GM21737 (cell line): ENCODE measurements at regions not wholly inside any gene's neighbourhood (a gene's known extent, or its start where the extent isn't known, plus 50 kb on each side); places are given as distances from the start of the nearest gene placed in this dataset.

ENCODE experiments used
- ATAC-seq: cut with Tn5 transposase; IDR thresholded peaks from one replicate; pipeline ENCODE4 v1.9.1; 2021; ENCODE audit warnings: mild to moderate bottlenecking, moderate library complexity; ENCODE audit not compliant: unreplicated experiment

DNA sequence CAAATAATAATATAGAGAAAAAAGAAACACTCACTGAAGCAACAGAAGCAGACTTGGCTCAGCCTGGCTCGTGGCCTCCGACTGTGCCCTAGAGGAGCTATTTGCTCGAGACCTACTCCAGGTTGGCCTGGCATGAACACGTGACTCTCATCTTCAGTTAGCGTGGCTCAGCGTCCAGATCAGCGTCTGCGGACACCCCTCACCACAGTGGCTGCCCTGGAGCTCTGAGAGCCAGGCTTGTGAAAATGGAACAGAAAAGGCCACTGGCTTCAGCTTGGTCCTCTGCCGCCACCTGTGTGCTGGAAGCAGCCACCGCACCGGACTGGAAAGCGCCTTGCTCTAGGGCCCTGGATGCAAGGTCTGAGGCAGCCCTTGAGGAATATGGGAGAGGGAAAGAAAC lies 1184.0 kb upstream of the GYPC start:
- no peak for ATAC-seq

DNA sequence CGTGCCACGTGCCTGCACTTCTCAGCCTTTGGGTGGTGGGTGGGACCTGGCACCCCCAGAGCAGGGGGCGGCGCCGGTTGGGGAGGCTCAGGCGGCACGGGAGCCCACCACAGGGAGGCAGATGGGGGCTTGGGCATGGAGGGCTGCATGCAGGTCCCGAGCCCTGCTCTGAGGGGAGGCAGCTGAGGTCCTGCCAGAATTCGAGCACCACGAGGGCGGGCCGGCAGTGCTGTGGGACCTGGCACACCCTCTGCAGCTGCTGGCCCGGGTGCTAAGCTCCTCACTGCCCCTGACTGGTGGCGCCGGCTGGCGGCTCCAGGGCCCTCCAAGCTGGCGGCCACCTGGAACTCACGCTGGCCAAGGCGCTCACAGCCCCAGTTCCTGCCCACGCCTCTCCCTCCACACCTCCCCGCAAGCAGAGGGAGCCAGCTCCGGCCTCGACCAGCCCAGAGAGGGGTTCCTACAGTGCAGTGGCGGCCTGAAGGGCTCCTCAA lies 1176.8 kb upstream of the GYPC start:
- ATAC-seq, result no peak

DNA sequence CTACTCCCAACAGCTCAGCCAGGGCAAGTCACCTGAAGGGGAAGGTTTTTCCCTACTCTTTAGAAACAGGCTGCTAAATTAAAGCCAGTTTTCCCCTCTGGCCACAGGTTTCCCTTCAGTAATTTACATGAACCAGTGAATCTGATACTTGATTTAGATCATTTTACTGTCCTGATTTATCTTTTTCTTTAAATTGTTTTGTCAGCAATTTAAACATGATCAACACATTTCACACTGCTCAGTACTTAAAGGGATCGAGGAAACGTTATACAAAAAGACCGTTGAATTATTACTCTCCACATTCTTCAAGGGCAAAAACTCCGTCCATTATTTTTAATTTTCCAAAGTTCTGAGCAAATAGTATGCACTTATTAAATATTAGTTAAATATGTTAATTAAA lies 1165.7 kb upstream of the GYPC start:
- ATAC-seq, result no peak

DNA sequence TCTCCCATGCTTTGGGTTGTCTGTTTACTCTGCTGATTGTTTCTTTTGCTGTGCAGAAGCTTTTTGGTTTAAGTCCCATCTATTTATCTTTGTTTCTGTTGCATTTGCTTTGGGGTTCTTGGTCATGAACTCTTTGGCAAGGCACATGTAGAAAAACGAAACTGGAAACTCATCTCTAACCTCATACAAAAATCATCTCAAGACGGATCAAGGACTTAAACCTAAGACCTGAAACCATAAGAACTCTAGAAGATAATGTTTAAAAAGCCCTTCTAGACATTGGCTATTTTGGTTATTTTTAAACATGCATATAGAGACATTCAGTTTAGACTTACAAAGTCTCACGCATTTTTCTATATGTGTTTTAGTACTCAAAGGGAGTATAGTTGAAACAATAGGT lies 1164.3 kb upstream of the GYPC start:
- ATAC-seq, result no peak

DNA sequence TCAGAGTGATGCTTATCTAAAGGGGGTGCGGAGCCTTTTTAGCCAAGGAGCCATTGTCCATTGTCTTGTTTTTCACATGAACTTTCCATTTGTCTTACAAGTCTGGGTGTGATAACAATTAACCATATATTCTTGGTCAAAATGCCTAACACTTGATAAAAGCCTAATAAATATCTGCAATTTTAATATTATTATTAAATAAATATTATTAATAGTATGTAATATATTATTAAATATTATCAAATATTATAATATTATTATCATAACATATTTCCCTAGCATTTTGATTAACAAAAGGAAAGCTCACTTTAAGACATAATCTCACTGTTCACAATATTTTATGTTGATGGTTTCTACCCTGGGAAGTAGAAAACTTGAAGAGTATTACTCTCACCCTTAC lies 1143.6 kb upstream of the GYPC start:
- ATAC-seq, result no peak

DNA sequence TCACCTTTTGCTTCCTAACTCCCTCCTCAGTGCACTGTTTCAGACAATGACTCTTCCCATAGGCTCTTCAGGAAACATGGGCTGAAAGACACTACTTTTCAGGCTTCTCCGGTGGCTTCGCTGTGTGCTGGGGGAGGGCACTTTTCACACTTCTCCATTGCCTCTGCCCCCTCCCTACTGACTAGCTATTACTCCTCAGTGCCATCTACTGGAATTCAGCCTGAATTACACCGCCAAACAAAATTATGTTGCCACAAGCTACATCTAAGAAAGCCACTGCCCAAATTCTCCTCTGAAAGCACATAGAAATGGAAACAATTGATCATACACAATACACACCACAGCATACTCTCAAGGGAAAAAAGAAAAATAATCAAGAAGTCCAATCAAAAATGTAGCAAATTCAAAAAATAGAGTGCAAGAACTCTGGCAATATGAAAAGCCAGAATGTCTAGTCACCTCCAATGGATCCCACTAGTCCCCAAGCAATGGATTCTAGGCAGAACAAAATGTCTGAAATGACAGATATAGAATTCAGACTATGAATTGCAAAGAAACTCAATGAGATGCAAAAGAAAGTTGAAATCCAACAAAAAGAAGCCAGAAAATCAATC lies 1139.4 kb upstream of the GYPC start:
- ATAC-seq, result no peak

DNA sequence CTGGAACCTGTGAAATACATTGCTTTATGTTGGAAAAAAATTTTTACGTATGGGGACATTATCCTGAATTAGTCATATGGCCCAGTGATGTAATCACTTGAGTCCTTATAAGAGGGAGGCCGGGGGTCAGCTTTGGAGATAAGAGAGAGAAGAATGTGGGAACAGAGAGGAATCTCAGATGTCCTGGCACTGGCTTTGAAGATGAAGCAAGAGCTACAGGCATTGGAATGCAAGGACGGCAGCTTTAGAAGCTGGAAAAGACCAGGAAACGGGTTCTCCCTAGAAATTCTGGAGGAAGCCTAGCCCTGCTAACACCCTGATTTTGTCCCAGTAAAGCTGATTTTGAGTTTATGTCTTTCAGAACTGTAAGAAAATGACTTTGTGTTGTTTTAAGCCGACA lies 1129.9 kb upstream of the GYPC start:
- no peak for ATAC-seq

DNA sequence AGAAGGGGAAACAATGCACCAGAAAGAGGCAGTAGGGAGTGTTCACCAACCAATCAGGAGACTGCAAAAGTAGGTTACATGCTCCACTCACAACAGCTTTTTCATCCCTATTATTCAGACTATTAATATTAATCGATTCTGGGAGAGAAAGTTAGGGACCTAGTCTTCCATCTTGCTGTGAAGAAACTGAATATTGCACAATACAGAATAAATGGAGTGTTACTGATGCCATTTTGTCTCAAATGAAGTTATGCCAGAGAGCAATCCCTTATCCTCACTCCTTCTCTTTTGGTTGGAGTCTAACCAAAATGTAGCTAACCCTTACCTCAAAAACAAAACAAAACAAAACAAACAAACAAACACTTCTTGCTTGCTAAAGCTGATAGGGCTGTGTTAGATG lies 1120.9 kb upstream of the GYPC start:
- ATAC-seq, result no peak

DNA sequence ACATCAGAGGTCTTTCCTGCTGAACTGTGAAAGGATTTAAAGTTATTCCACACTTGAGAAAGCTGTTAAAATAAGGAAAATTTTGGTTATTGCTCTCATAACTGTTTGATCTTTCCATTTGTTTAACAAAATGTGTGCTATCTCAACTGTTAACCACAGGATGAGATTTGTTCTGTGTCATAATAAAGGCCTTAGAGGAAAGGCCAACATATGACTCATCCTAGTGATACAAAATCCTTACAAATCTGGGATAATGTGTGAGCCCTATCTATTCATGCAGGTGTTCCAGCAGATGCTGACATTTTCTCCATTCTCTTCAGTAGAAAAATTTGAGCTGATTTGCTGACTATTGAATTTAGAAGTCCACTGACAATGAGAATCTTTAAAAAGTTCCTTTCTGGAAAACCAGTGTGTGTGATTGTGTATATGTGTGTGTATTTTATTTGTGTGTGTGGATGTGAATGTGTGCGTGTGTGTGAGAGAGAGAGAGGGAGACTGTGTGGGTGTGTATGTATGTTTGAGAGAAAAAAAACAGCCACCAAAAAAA lies 1111.9 kb upstream of the GYPC start:
- ATAC-seq, result no peak

DNA sequence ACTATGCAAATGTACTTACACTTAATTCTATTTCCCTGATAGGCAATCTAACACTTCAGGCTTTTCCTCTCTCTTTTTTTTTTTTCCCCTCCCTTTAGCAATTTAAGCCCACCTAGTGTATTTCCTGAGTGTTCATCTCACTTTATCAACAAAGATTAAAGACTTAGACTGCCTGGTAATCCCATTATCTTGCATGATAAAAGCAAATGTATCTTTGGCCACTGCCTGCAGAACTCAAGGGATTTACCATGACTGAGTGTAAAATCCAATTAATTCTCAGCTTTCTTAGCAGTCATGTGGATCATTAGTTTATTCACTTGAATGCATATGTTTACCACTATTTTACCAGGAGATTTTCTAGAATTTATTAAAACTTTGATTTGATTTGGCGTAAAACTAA lies 1102.2 kb upstream of the GYPC start:
- no peak for ATAC-seq

DNA sequence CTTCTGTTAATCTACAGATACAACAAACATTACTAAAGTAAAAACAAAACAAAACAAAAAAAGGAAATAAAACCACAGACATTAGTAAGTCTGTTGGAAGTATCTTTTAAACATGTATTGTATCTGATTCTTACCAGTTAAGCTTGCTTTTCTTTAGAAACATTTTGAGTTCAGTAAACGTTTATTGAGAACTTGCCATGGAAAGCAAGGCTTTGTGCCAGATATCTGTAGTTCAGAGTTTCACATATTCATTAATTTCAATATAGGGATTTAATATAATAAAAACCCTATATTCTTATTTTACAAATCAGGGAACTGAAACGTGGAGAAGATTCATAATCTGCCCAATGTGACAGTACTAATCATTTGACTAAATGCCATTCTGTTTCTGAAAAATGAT lies 1101.0 kb upstream of the GYPC start:
- no peak for ATAC-seq

DNA sequence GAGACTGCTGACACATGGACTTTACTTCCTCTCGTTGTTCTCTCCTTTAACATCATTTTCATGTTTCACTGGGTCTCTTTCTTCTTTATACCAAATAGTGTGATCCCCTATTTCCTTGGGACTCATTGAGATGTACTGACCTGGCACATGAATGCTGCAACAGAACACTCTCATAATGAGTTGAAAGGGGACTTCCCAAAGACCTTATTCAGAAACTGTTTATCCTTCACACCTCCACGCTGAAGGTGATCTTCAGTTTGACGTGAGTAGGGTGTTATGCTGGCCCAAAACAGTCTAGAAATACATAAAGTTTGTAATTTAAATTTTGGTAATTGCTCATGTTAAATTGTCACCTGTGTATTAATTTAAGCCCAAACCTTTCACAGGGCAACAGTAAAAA lies 1096.8 kb upstream of the GYPC start:
- ATAC-seq, result no peak

DNA sequence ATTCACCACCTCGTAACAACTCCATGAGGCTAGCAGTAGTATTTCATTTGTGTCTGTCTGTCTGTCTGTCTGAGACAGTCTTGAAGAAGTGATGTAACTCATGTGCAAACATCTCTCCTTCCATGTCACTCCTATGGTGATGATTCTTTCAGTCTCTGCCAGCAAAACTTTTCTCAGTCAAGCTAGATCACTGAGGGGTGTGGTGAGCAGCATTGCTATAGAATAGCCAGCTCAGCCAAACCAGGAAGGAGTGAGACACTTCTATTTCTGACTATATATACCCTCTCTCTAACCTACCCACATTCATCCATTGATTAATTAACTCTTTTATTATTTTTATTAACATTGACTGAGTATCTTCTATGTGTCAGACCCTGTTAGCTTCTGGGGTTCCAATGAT lies 1095.1 kb upstream of the GYPC start:
- no peak for ATAC-seq

DNA sequence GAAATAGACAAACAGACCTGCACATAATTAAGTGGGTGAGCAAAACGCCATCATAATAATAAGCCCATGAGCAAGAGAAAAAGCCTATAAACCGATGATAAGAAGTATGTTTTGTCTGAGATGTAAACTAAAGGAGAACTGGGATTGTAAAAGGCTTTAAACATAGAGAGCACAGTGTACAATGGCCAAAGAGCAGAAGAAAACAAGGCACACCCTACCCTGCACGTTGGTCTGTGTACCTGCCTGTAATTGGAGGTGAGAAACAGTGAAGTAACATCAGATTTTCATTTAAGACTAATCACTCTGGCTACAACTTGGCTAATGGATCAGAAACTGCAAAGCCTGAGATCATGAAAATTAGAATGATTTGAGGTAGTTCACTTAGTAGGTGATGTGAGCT lies 1094.7 kb upstream of the GYPC start:
- no peak for ATAC-seq

DNA sequence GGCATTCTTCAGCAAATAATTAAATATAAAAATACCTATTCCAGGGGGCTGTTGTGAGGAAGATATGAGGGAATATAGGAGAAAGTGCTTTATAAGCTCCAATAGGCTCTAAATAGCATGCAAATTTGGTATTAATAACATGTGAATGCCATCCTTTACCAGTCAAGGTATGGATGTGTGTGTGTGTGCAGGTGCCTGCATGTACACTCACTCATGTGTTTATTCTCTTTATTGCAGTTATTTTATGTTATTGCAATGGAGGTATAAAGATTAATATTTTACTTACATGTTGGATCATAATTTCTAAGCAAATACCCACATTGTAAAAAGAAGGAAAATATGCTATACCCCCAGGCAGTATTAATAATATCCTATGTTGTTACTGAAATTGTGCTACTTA lies 1093.0 kb upstream of the GYPC start:
- ATAC-seq, result no peak

DNA sequence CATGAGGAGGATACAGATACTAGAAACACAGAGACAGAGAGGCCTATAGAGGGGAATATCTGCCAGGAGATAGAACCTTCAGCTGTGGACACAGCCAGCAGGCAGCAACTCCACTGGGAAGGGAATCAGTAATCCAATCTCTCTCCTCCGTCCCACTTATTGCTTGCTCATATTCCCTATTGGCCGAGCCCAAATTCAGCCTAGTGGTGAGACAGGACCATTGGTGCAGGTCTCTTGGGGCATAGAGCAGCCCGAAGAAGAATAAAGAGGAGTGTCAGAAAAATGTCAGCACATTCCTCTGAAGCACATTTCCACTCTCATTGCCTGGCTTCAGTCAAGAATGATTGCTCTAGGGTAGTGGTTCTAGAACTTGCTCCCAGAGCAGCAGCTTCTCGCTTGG lies 1091.5 kb upstream of the GYPC start:
- no peak for ATAC-seq

DNA sequence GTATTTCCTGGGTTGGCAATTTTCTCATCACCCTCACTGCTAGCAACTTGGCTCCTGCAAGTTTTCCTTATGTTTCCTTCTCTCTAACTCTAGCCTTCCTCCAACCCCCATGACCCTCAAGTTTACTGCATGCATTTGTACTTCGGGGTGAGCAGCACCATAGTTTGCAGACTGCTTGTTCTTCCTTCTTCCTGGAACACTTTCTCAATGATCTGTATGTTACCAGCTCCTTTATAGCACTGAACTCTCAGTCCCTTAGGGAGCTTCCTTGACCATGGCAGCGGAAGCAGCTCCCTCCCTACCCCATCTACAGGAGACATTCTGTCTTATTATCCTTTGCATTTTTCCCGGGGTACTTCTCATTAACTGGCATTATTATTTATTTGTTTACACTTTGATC lies 1089.5 kb upstream of the GYPC start:
- ATAC-seq, result no peak

DNA sequence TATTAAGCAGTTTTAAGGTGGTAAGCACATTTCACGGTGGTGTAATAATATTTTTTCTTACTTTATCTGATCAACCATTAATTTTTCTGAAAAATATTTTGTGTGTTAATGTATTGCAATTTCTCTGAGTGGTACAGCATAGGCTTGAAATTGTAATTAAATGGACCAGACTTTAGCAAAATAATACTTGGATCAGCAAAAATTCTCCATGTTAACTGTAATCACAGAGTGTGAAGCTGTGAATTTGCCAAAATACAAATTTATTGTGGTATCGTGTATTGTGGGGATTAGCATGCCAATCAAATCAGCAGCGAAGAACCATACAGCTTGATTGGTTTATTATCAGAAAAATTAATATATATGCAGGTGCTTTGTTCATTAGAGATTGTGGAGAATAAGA lies 1088.9 kb upstream of the GYPC start:
- ATAC-seq, result no peak

DNA sequence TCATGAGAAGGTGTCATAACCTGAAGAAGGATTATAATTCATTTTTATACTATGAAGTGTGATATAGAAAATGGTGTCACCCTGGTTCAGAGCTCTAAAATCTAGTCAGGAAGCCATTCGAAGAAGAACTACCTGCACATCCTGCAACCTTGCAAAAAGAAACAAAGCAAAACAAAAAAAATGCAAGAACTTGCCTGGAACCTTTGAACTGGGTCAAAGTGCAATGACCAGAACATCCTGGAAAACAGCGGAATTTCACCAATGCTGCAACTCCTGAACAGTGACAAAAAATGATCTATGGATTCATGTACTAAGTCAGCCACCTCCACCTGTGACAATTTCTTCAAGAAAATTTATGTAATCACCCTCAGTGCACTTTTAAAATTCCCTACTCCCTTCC lies 1083.3 kb upstream of the GYPC start:
- no peak for ATAC-seq

DNA sequence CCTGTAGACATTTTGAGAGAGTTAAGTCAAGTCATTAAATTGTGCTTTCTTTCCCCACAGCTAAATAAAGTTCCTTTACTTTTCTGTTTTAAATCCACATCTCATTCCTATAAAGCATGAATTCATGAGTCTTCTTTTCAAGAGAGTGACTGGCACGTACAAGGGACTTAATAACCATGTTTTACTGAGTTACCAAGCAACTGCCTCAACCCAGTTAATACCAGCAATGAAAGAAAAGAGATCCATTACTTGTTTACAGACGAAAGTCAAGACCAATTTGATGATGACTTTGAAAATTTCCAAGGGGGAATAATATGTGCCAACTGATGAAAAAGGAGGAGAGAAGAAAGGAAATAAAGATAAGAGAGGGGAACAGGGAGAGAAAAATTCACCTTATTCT lies 1082.5 kb upstream of the GYPC start:
- ATAC-seq, result no peak

DNA sequence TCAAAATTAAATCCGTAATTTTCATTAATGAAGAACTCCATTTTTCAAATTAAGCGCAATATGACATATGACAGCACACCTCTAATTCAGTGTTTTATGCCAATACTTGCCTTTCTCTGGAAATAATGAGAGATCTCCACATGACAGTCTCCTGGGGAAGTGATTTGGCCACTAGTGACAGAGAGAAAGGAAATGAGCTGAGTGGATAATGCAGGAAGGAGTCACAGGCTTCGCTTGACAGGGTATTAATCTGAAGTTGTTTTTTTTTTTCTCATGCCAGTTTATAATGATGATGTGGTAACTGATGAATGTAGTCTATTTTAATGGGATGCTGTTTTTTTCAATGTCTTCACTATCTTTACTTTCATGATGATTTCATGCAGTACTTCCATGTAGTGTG lies 1079.4 kb upstream of the GYPC start:
- ATAC-seq, result no peak

DNA sequence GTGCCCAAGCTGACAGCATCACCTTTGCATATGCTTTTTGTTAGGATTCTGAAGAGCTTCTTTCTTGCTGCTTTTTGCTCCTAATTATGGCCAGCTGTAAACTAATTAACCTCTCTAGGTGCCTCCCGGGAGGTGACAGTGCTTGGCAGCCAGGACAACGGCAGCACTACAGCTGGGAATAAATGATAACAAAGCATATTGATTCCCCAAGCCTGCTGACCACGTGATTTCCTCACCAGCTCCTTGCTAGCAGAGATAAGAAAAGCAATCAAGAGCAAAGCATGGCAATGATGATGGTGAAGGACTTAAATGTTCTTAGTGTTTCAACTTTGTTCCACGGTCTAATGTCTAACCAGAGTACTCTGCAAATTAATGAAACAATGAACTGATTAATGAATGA lies 1074.4 kb upstream of the GYPC start:
- ATAC-seq, result no peak

DNA sequence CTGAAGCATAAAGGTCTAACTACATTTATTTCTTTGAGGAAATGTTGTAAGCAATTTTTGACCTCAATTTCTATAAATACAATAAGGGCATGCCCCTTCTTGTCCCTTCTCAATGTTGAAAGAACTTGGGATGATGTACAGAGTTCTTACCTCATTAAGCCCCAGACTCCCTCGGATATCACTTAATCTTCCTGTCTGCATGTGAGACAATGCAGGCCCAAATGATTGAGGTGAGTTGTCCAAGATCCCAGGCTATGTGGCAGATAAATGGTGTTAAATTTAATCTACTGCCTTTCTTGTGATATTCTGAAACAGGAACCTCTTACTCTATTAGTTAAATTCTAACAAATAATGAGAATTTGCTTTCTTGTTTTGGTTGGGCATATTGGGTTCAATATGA lies 1073.4 kb upstream of the GYPC start:
- ATAC-seq, result no peak
